ENCODE measurements at regions not wholly inside any gene's neighbourhood (a gene's known extent, or its start where the extent isn't known, plus 50 kb on each side); places are given as distances from the start of the nearest gene placed in this dataset.
A peak's percentile ranks its signal among the peaks of the same experiment; 100 is the strongest.

- no peak for DNase-seq
Observed at GRCh38 chr18:28652654-28653053, 475.7 kb upstream of the CDH2 start.

GRCh38 chr18:28651298-28651697 lies 474.4 kb upstream of the CDH2 start:
- no peak for DNase-seq

- DNase-seq: no peak
Observed at GRCh38 chr18:28650860-28651259, 473.9 kb upstream of the CDH2 start.

DNA sequence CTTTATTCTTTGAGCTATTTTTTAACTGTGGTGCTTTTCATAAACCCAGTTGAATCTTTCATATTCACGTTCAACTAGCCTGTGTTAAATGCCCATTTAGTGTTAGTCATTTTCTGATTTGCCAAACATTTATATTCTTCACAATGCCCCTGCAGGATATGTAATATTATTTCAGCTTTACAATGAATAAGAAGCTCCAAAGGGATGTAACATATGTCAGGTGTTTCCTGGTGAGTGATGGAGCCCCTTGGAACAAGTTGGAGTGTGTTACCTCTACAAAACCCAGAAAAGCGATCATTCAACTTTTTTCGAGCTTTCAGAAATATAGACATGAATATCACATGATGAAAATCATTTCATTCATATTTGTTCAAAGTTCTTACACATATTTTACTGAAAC lies 471.0 kb upstream of the CDH2 start:
- DNase-seq: no peak

- DNase-seq: no peak
Observed at GRCh38 chr18:28637897-28638296, 461.0 kb upstream of the CDH2 start.

- DNase-seq: no peak
Observed at GRCh38 chr18:28635530-28635929, 458.6 kb upstream of the CDH2 start.

DNA sequence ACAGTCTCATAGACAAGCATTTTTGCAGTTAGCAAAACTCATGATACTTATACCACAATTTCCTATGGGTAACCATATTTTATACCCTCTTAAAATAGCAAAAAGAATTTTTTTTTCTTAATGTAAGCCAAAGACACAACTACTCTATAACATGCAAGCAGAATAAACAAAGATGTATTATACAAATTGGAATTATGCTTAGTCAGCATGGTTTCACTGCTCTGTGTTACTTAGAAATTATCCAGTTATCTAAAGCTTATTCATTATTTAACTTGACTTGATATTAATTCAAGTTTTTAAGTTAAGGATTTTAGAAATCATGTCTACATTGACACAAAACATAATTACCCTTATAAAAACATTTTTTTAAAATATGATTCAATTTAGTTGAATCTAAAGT lies 449.8 kb upstream of the CDH2 start:
- no peak for DNase-seq

- no peak for DNase-seq
Observed at GRCh38 chr18:28607991-28608390, 431.1 kb upstream of the CDH2 start.

GRCh38 chr18:28606686-28607085 lies 429.8 kb upstream of the CDH2 start:
- no peak for DNase-seq

DNA sequence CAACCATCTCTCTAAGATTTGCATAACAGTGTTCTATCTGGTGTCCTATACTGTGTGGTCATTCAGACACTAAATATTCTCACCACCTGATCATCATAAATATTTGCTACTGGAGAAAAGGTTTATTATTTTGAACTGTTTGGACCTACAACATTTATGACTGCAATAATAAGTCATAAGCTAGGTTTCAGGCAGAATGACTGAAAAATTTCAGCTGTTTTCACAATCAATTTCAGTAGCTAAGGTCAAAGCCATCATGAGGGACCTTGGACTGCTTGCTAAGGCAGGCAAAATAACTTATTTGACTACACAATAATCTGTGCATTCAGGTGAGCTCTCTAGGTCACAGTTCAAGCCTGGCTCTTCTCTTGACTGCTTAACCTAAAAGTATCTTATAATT lies 425.5 kb upstream of the CDH2 start:
- no peak for DNase-seq

GRCh38 chr18:28594034-28594433 lies 417.1 kb upstream of the CDH2 start:
- no peak for DNase-seq

- no peak for DNase-seq
Observed at GRCh38 chr18:28588884-28589549, 412.1 kb upstream of the CDH2 start.

- DNase-seq: no peak
Observed at GRCh38 chr18:28584731-28585130, 407.8 kb upstream of the CDH2 start.

DNA sequence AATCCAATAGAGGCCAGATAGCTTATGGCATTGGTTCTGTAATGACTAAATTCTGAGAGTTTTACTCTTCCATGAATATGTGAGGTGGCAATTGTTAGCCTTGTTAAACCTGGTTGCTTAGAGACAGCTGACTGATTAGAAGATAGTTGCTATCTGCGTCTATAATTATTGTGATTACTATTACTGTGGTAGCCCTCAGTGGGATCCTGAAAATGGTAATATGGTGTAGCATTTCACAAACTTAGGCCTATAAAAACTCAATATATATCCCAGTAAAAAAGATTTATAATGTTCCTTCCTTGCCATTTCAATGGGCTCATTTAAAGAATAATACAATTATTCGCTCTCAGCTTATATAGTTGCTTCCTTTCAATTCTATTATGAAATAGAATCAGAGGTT lies 405.8 kb upstream of the CDH2 start:
- no peak for DNase-seq

- DNase-seq: peak; percentile 6
Observed at GRCh38 chr18:28581521-28582071, 404.7 kb upstream of the CDH2 start.

DNA sequence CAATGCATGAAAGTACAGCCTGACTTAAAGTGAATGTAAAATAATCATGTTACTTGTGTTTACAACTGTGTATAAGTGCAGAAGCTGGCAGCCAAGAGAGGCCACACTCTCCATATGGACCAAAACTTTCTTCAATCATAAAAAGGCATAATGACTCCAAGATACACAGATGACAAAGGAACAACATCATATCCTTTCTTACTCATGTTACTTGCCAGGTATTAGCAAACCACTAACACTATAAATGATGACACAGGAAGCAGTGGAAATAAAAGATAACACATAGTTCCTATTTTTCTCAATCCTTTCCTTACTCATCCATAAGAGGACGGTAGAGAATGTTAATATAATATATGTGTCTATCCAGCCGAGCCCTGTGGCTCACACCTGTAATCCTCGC lies 400.0 kb upstream of the CDH2 start:
- no peak for DNase-seq

DNA sequence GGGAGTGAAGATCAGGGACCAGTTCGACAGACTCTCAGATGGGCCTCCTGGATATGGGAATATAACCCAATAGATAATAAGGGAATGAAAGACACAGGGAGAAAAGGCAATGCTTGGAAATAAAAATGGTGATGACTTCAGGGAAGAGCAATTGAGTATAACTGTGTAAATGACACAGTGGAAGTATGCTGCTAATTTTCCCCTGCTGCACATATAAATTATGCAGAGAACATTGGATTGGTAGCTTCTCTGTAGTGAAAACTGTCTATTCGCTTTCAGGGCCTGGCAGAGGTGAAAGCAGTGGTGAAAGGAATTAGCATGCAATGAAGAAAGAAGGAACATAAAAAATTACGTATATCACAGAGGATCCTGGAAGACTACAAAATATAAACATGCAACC lies 398.2 kb upstream of the CDH2 start:
- DNase-seq: no peak

DNA sequence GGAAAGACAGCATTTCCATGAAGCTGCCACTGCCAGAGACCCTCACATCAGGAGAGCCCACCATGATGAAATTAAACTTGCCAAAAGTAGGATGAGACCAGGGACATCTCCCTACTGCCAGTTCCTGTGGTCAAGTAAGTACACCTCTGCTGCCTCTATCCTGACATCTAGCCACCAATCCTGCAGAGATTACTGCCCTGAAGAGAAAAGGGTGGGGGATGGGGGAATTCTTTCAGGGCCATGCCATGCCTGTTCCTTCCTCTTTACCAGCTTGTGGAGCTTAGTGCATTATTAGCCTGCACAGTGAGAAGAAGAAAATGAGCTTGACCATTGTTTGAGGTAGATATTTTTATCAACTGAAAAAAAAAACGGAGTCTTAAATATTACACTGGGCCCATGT lies 397.2 kb upstream of the CDH2 start:
- DNase-seq: no peak

DNA sequence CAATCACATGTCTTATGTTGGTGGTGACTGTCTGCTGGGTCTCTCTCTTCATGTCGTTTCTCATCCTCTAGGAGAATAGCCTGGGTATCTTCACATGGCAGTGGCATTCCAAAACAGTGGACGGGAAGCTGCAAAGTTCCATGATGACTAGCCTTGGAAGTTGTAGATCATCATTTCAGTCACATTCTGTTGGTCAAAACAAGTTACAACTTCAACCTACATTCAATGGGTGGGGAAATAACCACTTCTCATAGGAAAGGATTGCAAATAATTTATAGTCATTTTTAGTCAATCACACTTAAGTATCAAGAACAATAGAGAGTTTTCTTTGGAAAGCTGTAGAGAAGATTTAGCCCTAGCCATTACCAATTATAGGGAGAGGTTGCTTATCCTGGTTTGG lies 395.0 kb upstream of the CDH2 start:
- DNase-seq: no peak

- DNase-seq: no peak
Observed at GRCh38 chr18:28560331-28560730, 383.4 kb upstream of the CDH2 start.

- DNase-seq: no peak
Observed at GRCh38 chr18:28559511-28559910, 382.6 kb upstream of the CDH2 start.

DNA sequence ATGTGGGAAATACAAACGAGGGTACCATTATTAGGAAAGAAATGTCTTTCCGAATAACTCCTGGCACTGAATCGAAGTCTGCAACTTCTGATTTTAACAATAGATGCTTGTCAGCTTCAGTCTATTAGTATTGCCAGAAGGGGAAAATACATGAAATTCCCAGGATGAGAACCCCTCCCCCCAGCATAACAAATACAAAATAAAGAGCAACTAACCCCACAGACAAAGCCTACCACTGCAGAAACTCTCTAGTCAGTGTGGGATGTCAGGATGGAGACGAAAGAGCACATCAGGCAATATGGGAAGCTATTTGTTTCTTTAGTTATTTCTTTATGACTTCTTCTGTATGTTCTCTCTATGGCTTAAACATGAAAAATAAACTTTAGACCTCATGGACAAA lies 365.0 kb upstream of the CDH2 start:
- no peak for DNase-seq

DNA sequence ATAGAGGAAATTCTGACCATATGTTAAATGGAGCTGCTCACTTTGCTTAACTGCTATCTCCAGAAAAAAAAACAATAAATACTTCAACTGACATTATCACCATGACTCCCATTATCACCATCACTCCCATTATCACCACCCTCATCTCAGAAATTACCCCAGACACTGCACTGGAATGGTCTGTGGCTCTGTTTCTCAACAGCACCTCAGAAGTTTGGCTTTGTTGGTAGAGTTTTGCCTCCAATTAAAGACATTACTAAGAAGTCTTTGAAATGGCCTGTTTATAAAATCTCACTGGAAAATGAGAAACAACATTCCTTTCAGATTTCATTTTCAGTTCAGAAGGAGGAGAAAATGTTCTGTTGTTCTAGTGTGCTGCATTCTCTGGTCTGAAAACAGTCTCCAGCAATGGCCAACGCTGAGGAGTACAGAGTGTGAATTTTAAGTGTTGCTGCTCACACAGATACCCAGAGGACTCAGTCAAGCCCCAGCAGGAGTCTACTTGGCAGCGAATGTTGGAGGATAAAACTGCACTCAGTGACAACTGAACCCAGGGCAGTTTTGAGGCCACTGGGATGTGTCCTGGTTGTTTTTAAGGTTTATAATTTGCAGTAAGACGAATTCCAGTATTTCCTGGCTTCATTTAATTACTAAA lies 364.5 kb upstream of the CDH2 start:
- no peak for DNase-seq

DNA sequence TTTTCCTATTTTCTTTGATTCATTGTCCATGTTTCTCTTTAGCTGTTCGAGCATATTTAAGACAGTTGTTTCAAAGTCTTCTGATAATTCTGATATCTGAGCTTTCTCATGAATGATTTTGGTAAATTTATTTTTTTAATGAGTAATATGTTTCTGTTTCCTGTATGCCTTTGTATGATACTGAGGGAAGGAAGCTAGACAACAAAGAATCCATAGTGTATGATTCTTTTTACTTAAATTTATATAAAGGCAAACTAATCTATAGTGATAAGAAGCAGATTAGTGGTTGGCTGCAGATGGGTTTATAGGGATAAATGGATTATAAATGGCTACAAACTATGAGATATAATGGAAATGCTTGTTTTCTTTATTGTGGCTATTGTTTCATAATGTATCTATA lies 352.7 kb upstream of the CDH2 start:
- no peak for DNase-seq

- DNase-seq: no peak
Observed at GRCh38 chr18:28526196-28526595, 349.3 kb upstream of the CDH2 start.
